Activated CD4-positive, CD25-positive, alpha-beta regulatory T cell treated with anti-CD3 and anti-CD28 coated beads, Interleukin-2, amount 50 U/mL, for 72 hours (primary cell): ENCODE measurements at regions not wholly inside any gene's neighbourhood (a gene's known extent, or its start where the extent isn't known, plus 50 kb on each side); places are given as distances from the start of the nearest gene placed in this dataset.
"Not testable (repeated sequence)": the region's sequence is repeated elsewhere in the genome, so short reads cannot be mapped to it uniquely, and the experiment has no call there.

ENCODE experiments used
- DNase-seq: peaks from one replicate; pipeline ENCODE4 v3.0.0; 2021

DNA sequence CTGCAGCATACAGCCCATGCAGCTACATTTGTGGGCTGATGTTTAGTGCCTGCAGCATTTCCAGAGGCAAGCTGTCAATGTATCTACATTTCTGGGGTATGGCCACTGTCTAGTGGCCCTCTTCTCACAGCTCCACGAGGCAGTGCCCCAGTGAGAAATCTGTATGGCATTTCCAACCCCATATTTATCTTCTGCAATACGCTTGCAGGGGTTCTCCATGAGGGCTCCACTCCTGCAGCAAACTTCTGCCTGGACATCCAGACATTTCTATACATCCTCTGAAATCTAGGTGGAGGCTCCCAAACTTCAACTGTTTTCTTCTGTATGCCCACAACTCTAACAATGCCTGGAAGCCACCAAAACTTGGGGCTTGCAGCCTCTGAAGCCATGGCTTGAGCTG, 502.3 kb downstream of the C6orf118 start:
- no peak for DNase-seq

DNA sequence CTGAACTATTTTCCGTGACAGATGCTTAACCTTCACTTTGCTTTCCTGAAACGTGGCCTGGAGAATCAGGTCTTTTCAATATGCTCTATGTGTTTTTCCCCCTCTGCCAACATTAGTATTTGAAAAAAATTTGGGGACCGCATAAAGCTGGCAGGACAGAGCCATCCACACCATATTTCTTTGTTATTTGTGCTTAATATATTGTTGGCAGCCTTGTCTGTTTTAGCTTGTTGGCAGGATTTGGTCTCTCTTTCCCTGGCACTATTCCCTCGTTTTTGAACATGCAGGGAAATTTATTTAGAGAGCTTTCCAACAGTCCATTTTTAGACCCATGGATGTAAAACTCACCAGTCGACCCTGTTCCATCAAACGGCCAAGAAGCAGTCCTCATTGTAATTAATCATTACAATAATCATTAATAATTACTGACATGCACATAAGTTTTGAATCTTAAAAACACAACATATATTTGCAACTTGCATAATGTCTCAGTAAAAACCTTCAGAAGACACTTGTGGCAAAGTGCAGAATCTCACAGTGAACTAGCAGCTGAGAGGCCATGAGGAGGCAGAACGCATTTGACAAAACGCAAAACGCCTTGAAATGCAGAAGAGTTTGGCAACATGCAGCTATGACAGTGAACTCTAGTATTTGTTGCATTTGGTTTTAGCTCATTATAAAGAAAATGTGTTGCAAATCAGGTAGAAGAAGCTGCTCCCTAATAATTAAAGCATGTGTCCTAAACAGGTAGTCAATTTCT, 514.2 kb downstream of the C6orf118 start:
- DNase-seq, result no peak

DNA sequence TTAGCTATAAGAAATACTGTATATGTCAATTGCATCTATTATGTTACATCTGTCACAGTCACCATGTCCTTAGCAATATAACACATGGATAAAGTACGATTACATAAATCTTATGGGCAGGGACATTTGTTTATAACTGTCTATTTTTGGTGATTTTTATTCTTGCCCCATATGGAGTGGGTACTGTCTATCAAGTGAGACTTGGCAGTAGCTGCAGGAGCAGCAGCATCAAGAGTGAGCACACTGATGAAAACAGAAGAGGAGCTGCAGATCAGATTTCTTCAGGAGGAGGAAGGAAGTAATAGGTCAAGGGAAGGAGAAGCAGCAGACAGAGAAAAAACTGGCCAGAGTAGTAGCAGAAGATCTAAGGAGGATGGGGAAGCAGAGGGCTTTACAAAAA, 516.7 kb downstream of the C6orf118 start:
- no peak for DNase-seq

DNA sequence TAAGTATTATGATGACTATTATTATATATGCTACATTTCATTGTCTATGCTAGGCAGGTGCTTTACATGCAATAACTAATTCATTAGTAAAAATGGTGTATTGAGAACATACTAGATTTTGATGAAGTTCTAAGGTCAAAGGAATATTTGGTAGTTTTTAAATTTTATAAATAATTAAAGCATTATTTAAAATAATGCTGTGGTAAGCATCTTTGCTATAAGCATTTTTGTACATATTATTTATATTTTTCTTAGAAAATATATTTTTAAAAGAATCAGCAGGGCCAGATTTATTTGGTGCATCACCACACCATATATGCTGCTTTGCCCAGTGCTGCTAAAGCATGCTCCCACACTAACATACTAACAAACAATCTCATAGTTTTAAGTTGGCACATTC, 517.9 kb downstream of the C6orf118 start:
- DNase-seq, result no peak

DNA sequence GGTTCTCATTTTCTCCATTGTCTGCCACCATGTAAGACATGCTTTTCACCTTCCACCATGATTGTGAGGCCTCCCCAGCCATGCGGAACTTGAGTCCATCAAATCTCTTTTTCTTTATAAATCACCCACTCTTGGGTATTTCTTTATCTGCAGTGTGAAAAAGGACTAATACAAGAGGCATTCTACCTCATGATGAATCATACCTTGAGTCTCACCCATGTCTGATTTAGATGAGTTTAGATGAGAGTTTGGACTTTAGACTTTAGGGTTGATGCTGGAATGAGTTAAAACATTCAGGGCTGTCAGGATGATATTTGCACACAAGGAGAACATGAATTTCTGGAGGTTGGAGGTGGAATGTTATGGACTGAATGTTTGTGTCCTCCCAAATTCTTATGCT, 545.6 kb downstream of the C6orf118 start:
- DNase-seq, result no peak

DNA sequence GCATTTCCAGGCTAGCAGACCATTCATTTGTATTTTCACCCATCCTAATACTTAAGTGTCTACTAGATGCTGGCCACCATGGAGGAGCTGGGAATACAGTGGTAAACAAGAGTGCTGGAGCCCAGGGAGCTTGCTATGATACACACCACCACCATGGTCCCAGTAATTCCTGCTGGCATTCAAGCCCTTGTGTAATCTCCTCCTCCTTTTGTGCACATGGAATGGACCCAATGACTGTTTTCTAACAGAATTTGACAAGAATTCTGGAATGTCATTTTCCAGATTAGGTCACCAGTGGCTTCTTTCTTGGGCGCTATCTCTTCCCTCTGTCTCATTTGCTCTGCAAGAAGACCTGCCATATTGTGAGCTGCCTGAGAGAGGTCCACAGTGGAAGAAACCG, 552.0 kb downstream of the C6orf118 start:
- no peak for DNase-seq

DNA sequence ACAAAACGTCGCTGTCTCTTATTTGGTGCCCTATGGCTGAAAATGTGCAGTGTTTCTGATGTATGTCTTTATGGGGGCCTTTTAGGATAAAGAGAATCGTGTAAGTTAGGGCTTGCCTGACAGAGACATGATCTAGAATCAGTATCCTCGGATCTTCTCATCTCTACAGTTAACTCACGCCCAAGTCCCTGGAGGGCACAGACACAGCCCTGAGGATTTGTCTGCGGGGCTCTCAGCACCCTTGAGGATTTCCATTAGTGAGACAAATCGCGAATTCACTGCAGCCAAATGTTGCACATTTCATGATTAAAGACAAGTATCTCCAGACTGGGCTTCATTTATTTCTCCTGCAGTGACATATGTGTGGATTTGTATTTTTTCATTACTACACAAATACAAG, 552.7 kb downstream of the C6orf118 start:
- DNase-seq, result no peak

DNA sequence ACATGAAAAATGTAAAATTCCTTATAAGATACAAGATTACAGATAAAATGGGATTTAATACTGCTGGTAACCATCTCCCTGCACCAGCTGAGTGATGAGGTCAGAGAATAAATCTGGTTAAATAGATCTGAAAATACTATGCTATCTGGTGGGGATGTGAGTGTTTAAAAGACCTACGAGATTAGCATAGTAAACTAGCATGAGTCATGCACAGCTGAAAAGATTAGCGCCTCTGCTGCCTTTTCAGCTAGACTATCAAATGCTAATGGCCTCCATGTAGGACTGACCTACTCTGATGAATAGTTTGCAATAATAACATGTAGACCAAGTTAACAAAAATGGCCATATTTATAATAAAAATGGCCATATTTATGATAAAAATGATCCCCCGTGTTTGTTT, 553.3 kb downstream of the C6orf118 start:
- DNase-seq, result no peak

DNA sequence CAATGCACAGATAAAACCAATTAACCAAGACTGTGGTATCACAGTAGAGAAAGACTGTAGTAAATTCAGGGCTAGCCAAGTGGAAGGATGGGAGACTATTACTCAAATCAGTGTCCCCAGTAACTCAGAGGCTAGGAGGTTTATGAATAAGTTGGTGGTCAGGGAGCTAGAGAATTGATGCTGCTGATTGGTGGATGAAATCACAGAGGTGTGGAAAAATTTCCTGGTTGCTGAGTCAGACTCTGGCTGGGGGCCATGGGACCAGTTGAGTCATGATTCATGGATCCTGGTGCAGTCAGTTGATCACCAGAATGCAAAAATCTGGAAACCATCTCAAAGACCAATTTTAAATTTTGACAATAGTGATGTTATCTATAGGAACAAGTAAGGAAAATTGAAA, 555.9 kb downstream of the C6orf118 start:
- no peak for DNase-seq

DNA sequence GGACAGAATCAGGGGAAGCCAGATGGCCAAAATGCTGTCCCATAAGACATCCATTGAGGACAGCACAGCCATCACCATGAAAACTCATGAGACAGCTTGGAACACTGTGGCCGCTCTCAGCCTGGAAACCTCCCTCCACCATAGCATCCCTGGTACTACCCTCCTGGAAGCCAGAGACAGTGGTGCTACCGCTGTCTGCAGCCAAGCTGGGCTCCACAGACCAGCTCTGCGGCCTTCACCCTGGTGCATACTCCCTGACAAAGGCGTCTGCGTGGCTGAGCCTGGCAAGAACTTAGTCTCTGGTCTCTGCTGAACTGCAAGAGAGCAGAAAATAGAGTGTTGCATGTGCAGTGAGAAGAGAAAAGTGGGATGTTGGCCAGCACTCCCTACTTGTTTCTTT, 558.0 kb downstream of the C6orf118 start:
- no peak for DNase-seq

DNA sequence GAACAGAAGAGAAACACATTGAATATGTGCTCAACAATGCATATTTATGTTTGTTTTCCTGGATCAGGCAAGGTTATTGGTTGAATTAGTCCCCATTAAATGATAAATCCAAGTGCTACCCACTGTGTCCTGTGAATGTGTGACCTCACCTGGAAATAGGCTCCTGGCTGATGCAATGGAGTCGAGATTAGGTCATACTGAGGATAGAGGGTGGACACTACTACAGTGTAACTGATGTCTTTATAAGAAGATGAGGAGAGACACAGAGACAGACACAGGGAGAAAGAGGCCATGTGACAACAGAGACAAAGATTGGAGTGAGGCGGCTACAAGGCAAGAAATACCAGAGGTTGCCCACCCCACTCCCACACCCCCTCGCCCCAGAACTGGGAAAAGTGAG, 559.3 kb downstream of the C6orf118 start:
- no peak for DNase-seq

DNA sequence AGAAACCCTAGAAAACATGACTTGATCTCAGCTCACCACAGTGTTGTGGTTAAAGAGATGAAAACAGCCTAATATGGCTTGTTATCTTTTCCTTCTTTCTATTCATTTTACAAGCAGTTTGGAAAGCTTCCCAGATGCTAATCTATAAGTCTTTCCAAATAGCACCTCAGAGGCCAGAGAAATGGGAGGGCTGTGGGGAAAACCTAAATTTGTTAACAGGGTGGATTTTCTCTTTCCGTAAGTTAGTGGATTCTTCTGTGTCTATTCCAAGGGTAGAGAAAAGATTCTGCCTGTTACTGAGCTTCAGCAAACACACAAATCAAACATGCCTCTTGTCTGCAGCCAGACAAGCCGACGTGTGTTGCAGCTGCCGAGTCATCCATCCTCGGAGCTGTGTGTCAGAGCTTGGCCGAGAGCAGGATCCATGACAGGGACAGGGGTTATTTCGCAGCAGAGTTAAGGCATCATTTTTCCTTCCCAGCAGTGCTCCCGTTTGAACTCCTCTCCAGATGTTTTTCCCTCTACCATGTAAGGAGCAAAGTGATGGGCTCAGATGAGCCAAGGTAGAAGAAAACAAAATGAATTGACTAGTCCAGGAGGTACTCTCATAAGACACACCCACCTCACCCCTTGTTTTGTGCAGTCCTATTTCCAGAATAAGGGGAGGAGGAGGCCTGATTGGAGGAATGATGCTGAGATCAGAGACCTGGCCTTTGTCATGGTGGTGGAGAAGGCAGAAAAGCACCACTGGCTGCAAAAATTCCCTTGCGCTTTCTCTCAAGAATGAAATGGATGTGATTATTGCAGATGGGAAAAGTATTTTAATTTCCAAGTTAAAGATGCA, 560.0 kb downstream of the C6orf118 start:
- no peak for DNase-seq

DNA sequence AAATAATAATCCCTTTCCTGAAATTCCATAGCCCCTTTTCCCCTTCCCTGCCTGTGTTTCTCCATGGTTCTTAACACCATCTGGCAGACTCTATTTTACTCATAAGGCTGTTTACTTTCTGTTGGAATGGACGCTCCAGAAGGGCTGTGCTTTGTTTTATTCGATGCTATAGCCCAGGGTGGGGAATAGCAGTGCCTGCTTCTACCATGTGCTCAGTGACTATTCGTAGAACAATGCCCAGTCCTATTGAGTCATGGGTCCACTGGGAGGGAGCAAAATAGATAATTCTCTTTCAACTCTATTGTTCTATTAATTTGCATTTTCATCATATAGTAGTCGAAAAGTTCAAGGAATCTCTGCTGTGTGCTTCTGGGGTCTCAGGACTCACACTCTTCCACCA, 565.1 kb downstream of the C6orf118 start:
- no peak for DNase-seq

DNA sequence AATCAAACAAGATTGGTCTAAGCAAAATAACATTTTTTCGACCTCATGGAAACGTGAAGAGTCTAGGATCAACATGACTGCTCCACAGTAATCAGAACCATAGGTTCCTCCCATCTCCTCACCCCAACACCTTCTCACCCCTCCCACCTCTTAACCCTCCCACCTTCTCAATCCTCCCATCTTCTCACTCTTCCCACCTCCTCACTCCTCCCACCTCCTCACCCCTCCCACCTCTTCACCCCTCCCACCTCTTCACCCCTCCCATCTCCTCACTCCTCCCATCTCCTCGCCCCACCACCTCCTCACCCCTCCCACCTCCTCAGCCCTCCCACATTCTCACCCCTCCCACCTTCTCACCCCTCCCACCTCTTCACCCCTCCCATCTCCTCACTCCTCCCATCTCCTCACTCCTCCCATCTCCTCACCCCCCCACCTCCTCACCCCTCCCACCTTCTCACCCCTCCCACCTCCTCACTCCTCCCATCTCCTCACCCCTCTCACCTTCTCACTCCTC, 567.4 kb downstream of the C6orf118 start:
- no peak for DNase-seq

DNA sequence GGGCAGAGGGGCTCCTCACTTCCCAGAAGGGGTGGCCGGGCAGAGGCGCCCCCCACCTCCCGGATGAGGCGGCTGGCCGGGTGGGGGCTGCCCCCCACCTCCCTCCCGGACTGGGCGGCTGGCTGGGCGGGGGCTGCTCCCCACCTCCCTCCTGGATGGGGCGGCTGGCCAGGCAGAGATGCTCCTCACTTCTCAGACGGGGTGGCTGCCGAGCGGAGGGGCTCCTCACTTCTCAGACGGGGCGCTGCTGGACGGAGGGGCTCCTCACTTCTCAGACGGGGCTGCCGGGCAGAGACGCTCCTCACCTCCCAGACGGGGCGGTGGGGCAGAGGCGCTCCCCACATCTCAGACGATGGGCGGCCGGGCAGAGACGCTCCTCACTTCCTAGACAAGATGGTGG, 573.3 kb downstream of the C6orf118 start:
- DNase-seq, result not testable (repeated sequence)

DNA sequence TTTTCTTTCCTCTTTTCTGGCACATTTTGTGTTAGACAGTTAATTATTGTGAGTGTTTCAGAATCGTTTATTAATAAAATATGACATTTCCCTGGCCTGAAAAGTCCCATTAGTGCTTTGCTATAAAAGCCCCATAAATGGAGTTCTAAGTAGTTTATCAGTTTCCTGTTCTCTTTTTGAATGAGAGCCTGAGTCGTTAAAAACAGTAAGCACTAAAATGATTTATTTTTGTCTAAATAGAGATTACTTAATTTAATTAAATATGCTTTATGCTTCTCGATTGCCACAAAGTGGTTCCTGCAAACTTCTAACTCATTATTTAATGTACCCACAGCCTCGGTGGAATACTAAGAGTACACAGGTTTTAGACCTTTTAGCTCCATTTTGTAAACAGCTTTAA, 577.9 kb downstream of the C6orf118 start:
- DNase-seq, result no peak

DNA sequence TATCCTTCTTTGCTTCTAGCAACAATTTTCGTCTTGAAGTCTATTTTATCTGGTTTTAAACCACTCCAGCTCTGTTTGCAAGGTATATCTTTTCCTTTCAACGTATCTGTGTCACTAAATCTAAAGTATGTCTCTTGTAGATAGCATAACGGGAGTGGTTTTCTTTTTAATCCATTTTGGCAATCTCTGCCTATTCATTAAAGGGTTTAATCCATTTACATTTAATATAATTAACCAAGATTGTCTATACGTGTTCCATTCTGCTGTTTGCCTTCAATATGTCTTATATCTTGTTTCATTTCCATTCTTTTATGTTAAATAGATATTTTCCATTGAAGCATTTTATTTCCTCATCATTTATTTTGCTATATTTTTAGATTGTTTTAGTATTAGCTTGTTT, 587.9 kb downstream of the C6orf118 start:
- DNase-seq, result no peak

DNA sequence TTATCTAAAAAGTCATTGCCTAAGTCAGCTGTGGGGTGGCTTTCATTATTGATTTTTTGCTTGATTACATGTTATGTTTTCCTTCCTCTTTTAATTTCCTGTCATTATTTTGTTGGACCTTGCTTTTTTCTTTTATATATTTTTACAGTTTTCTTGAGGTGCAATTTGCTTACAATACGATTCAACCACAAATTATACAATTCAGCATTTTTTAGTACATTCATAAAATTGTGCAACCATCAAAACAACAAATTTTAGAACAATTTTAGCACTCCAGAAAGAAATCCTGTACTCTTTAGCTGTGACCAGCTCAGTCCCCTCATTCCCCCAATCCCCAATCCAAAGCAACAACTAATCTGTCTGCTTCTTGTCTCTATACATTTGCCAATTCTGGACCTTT, 608.9 kb downstream of the C6orf118 start:
- no peak for DNase-seq

DNA sequence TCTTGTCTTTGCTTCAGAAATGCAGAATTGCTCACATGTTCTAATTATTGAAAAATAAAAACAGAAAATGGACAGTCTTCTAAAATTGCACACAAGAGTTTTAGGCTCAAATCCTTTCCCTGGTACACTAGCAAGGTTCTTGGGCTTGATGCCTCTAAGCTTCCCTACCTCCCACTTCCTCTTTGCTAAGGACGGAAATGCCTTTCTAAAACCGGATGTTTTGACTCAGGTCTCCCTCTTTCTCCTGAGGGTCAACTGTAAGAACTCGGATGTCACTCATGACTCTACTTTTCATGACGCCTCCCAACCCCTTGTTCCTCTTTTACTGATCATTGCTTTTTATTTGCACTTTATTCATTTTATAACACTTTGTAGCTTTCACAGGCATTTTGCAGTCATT, 613.5 kb downstream of the C6orf118 start:
- DNase-seq, result no peak

DNA sequence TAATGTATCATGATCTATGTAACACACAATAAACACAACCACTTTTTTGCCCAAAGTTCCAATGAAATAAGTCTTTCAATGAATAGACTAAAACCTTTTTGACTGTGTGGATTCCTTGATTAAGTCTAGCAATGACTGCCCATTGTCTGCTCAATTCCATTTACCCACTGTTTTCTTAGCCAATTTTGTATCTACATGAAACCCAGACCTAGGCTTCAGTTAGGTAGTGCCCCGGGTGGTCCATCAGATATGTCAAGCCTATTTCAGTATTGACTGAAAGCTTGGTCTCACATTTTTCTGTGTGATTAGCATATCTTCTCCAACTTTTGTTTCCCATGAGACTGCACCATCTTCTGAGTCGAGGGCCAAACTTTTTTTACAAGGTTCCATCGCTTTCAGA, 615.0 kb downstream of the C6orf118 start:
- DNase-seq, result no peak

DNA sequence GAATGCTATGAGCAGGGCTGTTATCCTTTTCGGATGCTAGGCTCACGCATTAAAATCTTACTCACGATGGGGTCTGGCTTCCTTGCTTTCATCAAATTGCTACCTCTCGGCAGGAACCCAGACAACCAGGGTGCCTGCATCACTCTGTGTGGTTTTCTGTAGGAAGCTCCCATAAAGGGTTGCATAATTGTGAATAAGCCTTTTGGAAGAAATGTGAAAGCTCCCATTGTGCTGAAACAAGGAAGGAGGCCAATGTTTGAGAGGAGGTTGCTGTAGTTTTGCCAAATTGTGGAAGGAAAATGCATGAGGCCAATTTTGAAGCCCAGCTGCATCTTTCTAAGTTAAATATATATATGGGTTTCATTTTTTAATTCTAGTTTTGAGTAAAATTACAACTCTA, 615.5 kb downstream of the C6orf118 start:
- DNase-seq, result no peak

DNA sequence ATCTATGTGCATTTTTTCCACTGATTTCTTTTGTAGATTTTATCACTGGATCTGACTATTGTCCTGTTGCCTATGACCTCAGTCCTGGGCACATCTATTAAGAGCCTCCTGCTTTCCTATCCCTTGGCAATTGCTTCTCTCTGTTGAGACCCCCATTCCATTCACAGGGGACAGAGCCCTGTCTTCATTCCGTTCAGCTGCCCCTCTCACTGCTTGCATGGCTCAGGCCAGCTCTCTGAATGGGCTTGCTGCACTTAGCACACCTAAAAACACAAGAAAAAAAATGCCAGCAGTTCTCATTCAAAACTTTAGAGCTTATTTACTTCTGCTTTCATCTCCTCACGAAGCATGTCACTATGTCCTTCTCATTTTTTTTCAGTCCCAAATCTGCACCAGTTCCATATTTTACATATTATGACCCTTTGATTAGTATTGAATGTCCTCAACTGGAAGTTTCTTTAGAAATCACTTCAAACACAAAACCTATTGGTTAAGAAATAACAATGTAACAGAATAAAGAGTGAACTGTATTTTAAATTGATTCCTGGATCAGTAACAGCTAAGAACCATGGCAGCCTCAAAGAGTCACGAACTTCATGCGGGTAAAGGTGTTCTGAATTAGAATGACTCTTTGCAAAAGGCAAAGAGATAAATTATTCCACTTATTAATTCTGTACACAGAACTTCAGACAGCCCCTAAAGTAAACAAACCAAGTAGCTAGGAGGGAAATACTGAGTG, 616.5 kb downstream of the C6orf118 start:
- no peak for DNase-seq

DNA sequence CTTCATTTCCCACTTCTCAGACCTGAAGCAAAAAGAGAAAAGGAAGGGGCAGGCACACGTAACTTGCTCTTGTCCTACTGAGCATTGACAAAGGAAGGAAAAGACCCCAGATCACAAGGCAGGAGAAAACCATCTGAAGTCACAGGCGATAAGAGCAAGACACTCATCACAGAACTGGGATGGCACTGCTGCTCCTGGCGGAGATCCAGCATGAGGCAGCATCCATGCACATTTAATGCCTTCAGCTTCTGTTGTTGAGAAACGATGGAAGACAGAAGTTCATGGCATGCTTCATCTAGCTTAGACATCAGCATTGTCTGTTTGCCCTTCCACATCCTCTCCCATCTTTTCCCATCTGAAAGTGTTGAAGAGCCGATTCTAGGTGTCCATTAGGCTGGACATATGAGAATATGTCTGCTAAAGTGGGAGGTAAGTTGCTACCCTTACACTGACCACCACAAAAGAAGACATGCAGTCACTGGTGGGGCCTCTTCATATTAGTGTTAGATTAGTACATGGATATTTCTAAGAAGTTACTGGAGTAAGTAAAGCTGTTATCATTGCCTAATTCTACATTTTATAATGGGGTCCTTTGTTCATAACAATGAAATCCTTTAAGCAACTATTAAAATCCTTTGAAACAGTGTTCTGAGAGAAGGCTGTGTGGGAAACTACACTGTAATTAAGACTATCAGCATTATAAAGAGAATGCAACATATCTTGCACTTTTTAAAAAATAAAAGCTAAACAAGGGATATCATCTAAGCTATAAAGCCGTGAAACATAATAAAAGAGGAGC, 618.5 kb downstream of the C6orf118 start:
- no peak for DNase-seq
